Stimulated activated CD4-positive, alpha-beta T cell treated with anti-CD3 and anti-CD28 coated beads, Interleukin-2, amount 100 ng/mL, for 48 hours (primary cell): ENCODE measurements at regions not wholly inside any gene's neighbourhood (a gene's known extent, or its start where the extent isn't known, plus 50 kb on each side); places are given as distances from the start of the nearest gene placed in this dataset.
A peak's percentile ranks its signal among the peaks of the same experiment; 100 is the strongest.

Experiments
- DNase-seq, 2 donors: peaks; one replicate each; pipeline ENCODE4 v3.0.0-alpha.2; 2020

DNA sequence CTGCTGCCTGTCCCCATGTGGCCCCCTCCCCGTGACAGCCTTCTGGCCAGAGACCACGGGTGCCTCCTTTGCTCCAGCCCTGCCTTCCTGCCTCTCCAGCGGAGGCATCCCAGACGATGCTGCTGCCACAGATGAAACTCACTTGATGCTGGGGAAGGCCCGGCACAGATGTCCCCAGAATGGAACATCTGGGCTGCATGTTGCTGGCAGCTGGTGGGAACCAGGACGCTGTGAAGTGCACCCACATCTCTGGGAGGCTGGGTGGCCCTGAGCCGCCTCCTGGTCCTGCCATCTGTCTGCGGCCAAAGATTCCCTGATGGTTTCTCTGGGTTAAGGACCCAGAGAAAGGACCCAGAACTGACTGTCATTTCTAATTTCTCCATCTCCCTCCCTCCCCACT, 51.9 kb upstream of the PTPRS start:
- no peak for DNase-seq

DNA sequence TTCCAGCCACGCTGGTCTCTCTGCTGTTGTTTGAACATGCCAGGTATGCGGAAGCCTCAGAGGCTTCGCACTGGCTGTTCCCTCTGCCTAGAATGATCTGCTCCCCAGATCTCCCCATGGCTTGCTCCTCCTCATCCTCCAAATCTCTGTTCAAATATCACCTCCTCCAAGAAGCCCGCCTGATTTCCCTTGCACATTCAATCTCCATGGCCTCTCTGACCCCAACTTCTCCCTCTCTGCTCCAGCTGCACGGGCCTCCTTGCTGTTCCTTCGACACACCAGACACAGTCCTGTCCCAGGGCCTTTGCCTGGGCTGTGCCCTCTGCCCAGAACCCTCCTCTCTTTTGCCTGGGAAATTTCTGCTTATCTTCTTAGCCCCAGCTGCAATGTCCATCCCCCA, 52.5 kb upstream of the PTPRS start:
- DNase-seq: no peak

DNA sequence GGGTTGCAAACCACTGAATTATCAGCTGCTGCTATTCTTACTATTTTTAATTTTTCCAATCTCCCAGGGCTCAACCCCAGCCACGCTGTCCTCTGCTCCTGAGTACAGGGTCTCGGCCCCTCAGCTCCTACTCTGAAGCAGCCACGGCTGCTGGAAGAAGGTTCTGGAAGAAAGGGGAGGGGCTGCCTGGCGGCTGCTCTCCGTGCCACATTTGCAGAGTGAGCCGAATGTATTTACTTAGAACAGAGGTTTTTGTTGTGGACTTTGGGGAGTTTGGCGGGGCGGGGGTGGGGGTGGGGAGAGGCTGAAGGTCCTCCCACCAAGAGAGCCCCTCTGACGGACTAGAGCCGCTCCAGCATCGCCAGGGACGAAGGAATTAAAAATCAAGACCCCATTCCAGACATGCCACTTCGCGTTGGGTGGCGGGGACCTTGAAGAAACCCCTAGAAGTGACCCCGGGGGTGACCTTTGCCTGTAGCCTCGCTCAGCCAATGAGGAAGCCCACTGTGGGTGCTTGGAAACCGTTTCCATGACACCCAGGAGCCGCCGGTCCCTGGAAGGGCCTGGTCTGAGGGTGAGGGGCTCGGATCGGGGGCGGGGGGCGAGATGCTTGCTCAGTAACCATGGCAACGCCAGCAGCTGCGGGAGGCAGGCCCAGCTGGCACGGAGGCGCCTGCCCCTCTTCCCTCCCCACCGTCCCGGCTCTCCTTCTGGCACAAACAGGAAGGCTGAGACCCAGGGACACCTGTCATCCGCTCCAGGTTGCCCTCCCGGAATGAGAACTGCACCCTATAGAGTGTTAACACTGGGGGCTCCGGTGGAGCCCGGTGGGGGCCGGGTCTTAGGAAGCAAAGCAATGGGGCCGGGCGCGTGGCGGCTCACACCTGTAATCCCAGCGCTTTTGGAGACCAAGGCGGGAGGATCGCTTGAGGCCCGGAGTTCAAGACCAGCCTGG, 54.2 kb upstream of the PTPRS start:
- no peak for DNase-seq

GRCh38 chr19:5395556-5395955, 54.9 kb upstream of the PTPRS start:
- no peak for DNase-seq

DNA sequence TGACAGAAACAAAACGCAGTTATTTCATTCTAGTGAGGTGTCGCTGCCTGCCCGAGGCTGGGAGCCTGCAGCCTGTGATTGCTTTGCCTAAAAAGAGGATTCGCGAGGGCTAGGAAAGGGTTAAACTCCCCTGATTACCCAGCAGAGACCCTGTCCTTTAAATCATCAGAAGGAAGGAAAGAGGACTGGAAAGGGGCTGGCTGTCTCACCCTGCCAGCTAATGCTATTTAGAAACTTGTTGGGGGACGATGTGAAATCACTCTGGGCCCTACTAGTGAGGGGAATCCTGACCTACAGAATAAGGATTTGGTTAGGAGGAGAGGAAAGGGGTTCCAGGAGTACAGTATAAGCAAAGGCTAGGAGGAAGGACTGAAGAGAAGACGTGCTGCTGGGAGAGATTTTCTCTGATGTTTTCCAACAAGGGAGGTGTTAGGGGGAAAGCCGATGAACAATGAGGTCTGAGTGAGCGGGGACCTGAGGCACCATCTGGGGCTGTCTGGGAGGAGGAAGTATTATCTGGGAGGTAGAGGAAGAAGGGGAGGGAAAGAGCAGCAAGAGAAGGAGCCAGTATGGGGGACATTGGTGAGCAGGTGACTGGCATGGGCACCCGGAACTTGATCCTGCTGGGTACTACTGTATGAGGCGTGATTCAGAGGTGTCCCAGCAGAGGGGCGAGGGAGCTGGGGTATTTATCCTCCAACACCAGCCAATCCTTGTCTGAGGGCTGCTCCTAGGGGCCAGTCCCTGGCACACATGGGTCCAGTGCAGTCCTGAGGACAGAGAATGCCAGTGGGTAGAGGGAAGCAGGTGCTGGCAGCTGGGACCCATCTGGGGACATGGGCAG, 55.7 kb upstream of the PTPRS start:
- no peak for DNase-seq

- DNase-seq: no peak
These were observed 56.4 kb upstream of the PTPRS start for GRCh38 chr19:5396963-5397362.

- no peak for DNase-seq
These were observed 57.2 kb upstream of the ZNRF4 start for GRCh38 chr19:5397804-5398692.

DNA sequence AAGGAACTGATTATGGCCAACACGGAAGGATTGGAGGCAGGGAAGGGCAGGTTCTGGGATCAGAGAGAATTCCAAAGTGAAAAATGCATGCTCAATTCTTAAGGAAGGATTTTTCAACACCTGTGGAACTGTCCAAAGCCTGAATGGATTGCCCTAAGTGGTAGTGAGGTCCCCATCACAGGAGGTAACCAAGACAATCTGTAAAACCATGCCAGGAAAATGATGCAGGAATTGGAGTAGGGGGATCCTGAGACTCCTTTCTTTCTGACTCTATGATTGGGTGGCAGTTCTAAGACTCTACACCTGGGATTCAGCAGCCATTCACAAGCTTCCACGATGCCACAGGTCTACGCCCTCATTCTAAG, 56.5 kb upstream of the ZNRF4 start:
- no peak for DNase-seq

- DNase-seq: peak; percentile 62 to 64
These were observed 51.1 kb upstream of the ZNRF4 start for GRCh38 chr19:5403968-5404640.
